Kidney glomerular epithelial cell (primary cell): ENCODE measurements at regions not wholly inside any gene's neighbourhood (a gene's known extent, or its start where the extent isn't known, plus 50 kb on each side); places are given as distances from the start of the nearest gene placed in this dataset.
"Not testable (repeated sequence)": the region's sequence is repeated elsewhere in the genome, so short reads cannot be mapped to it uniquely, and the experiment has no call there.

Source experiments
- DNase-seq: peaks from one replicate; lab custom pipeline; 2025; lab: John Stamatoyannopoulos, UW

GRCh38 chr20:36082315-36082915 is 72.1 kb upstream of the EPB41L1 start:
- no peak for DNase-seq

- not testable (repeated sequence) for DNase-seq
Observed at GRCh38 chr20:36083200-36083599, 71.3 kb upstream of the EPB41L1 start.

GRCh38 chr20:36084356-36084755 is 70.2 kb upstream of the EPB41L1 start:
- DNase-seq = no peak

GRCh38 chr20:36084897-36085613 is 69.5 kb upstream of the EPB41L1 start:
- peak; percentile 38 for DNase-seq

- peak; percentile 40 for DNase-seq
Observed at GRCh38 chr20:36085686-36086267, 68.8 kb upstream of the EPB41L1 start.

GRCh38 chr20:36086767-36087166 is 67.8 kb upstream of the EPB41L1 start:
- DNase-seq = peak; percentile 35

GRCh38 chr20:36090223-36090622 is 64.3 kb upstream of the EPB41L1 start:
- DNase-seq = no peak

- DNase-seq = no peak
Observed at GRCh38 chr20:36091561-36092397, 62.8 kb upstream of the EPB41L1 start.

GRCh38 chr20:36092398-36093024 is 62.0 kb upstream of the EPB41L1 start:
- DNase-seq = no peak

GRCh38 chr20:36093025-36093803 is 61.3 kb upstream of the EPB41L1 start:
- DNase-seq = no peak

- DNase-seq = no peak
Observed at GRCh38 chr20:36093804-36094145, 60.8 kb upstream of the EPB41L1 start.

- no peak for DNase-seq
Observed at GRCh38 chr20:36094497-36094896, 60.0 kb upstream of the EPB41L1 start.

GRCh38 chr20:36096435-36096834 is 58.1 kb upstream of the EPB41L1 start:
- peak; percentile 11 for DNase-seq

- peak; percentile 75 for DNase-seq
Observed at GRCh38 chr20:36097337-36098151, 57.0 kb upstream of the EPB41L1 start.

GRCh38 chr20:36098364-36098763 is 56.2 kb upstream of the EPB41L1 start:
- DNase-seq = no peak

GRCh38 chr20:36099106-36099505 is 55.4 kb upstream of the EPB41L1 start:
- no peak for DNase-seq

GRCh38 chr20:36101192-36101591 is 53.3 kb upstream of the EPB41L1 start:
- no peak for DNase-seq

GRCh38 chr20:36102306-36102705 is 52.2 kb upstream of the EPB41L1 start:
- no peak for DNase-seq

GRCh38 chr20:36102809-36103596 is 51.5 kb upstream of the EPB41L1 start:
- no peak for DNase-seq

GRCh38 chr20:36104244-36104643 is 50.3 kb upstream of the EPB41L1 start:
- no peak for DNase-seq
